Fibroblast of pulmonary artery (primary cell): ENCODE measurements at regions not wholly inside any gene's neighbourhood (a gene's known extent, or its start where the extent isn't known, plus 50 kb on each side); places are given as distances from the start of the nearest gene placed in this dataset.
A peak's percentile ranks its signal among the peaks of the same experiment; 100 is the strongest.

Source experiments
- DNase-seq: peaks from one replicate; pipeline ENCODE4 v3.0.0-alpha.2; 2010; ENCODE audit warnings: low read depth
- H3K4me3 ChIP-seq: replicated peaks from 2 replicates; pipeline ENCODE4 v1.5.1; 2011; ENCODE audit warnings: low read depth, mild to moderate bottlenecking, control low read depth, low read length, moderate library complexity
- TF ChIP-seq, protein P1 (sequence below): IDR thresholded peaks from 2 replicates; pipeline ENCODE4 v1.5.1; 2011; ENCODE audit warnings: mild to moderate bottlenecking, control low read depth, low read length, inconsistent platforms; ENCODE audit errors: missing control alignments

DNA sequence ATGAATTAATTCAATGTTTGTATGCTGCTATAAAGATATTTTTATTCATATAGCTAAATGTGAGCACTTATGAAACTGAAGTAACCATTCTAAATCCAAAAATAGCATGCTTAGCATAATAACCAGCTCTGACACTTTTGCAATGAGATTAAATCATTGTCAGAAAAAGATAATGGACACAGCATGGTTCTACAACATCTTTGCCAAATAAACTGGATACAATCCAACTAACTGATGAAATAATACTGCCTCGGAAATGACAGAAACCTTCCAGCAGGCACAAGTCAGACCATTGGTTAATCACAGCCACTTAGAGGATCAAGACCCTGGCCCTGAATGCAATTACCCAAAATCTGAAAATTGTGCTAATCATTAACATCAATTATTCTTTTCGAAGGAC, 592.7 kb upstream of the ADGRL4 start:
- no peak overlapping the region for H3K4me3 ChIP-seq
- TF ChIP-seq, protein P1, sequence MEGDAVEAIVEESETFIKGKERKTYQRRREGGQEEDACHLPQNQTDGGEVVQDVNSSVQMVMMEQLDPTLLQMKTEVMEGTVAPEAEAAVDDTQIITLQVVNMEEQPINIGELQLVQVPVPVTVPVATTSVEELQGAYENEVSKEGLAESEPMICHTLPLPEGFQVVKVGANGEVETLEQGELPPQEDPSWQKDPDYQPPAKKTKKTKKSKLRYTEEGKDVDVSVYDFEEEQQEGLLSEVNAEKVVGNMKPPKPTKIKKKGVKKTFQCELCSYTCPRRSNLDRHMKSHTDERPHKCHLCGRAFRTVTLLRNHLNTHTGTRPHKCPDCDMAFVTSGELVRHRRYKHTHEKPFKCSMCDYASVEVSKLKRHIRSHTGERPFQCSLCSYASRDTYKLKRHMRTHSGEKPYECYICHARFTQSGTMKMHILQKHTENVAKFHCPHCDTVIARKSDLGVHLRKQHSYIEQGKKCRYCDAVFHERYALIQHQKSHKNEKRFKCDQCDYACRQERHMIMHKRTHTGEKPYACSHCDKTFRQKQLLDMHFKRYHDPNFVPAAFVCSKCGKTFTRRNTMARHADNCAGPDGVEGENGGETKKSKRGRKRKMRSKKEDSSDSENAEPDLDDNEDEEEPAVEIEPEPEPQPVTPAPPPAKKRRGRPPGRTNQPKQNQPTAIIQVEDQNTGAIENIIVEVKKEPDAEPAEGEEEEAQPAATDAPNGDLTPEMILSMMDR: no peak
- DNase-seq: peak; percentile 63

DNA sequence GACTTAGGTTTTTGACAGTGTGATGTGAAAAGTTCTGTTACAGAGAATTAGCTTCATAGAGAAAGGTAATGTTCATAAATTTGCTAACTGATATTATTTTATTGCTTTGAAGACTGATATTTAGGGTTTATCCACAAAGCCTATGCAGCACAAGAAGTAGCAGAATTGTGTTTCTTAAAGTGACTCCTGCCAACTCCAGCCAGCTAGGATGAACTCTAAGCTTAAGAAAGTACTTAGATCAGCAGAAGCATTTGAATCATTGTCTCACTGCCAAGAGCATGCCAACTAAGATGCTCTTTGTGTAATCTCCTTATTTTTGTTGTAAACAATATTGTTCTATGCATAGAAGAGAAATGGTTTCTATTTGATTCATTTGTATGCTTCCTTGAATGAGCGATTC, 589.4 kb upstream of the ADGRL4 start:
- TF ChIP-seq, protein P1: no peak
- no peak overlapping the region for H3K4me3 ChIP-seq
- no peak for DNase-seq

DNA sequence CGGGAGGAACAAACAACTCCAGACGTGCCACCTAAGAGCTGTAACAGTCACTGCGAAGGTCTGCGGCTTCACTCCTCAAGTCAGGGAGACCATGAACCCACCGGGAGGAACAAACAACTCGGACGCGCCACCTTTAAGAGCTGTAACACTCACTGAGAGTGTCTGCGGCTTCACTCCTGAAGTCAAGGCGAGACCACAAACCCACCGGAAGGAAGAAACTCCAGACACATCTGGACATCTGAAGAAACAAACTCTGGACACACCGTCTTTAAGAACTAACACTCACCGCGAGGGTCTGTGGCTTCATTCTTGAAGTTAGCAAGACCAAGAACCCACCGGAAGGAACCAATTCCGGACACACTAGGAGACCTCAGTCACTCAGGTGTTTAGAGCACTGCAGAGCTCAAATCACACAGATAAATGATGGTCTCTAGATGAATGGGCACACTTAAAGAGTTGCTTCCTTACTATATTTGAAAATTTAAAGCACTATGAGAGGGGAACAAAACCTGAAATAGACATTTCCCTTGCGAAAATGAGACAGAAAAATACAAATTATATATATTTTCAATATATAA, 587.7 kb upstream of the ADGRL4 start:
- no peak overlapping the region for H3K4me3 ChIP-seq
- DNase-seq: no peak
- TF ChIP-seq, protein P1: no peak

DNA sequence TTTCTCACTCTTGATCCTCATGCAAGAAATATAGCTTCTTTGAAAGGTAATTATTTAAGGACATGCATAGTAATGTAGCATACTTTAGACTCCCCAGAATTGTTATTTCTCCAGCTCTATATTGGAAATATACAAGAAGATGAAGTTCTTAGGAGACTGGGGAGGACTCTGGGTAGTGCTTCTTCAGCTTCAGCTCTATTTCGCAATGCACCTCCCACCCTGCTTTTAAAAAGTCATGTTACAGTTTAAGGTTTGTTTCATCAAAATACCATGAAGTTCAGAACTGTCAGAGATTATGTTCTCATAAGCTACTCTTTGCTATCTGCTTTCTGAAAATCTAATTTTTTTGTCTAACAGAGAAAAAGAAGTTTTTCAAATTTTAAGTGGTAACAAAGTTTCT, 586.2 kb upstream of the ADGRL4 start:
- TF ChIP-seq, protein P1: no peak
- no peak overlapping the region for H3K4me3 ChIP-seq
- DNase-seq: no peak

DNA sequence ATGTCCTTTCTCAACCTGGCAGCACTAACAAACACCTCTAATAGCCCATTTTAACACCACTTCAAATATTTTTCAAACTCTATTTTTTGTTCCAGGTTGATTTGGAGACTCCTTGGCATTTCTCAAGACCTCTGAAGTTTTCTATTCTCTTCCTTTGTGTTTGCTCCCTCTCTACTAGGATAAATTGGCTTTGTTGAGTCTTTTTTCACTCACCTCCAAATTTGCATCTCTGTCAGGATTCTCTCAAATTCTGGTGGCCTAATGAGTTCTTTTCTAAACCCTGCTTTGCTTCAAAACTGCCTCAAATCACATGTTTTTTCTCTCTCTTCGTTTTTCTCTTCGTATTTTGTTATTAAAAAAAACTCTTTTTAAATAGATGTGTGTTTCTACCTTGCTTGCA, 582.2 kb upstream of the ADGRL4 start:
- no peak overlapping the region for H3K4me3 ChIP-seq
- TF ChIP-seq, protein P1: no peak
- no peak for DNase-seq

DNA sequence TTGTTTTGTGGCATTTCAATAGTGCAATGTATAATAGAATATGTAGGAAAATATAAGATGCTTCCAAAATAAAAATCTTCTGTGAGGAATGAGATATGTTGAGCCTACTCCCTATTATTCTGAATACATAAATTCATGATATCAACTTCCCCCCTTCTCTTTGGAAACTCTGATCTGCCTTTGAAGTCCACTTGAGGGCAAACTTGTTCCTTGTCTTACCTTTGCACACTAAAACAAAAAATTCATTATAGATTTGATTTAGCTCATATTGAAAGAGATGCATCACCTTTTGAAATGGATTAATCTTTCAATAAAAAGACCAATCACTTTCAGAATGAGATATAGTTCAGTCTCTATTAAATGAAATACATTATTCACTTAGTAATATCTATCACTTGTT, 580.7 kb upstream of the ADGRL4 start:
- peak; percentile 34 for DNase-seq
- TF ChIP-seq, protein P1: peak; percentile 14
- no peak overlapping the region for H3K4me3 ChIP-seq

DNA sequence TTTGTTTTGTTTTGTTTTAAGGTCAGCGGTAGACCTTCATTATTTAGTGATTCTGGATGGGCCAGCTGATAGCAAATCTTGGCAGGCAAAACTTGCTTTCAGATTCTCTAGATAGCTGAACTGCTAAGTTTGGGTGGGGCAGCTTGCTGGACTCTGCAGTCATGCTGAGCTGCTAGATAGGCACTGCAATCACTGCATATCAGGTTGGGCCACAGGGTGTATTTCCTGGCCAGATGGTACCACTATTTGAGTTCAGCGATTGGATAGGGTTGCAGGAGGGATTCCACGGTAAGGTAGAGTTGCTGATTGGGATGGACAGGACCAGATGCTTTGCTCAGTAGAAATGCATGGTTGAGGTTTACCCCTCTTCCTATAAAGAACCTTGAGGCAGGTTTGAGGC, 579.3 kb upstream of the ADGRL4 start:
- no peak for DNase-seq
- no peak overlapping the region for H3K4me3 ChIP-seq
- TF ChIP-seq, protein P1: no peak
